GM12878 (cell line): ENCODE measurements at regions not wholly inside any gene's neighbourhood (a gene's known extent, or its start where the extent isn't known, plus 50 kb on each side); places are given as distances from the start of the nearest gene placed in this dataset.

Experiments used
- ATAC-seq: fragments of 200-7000 bp; cut with Tn5 transposase; 3 replicates; pipeline ENCODE4 v1.9.1; 2020; ENCODE audit warnings: mild to moderate bottlenecking, moderate library complexity
- BruUV-seq: library from RNA; stranded (reverse); fragments of 400-500 nt; replicated peaks from 2 replicates; lab custom pipeline; 2021; lab: Mats Ljungman, UMichigan
- CTCF ChIA-PET: fragments of 300-600 bp; sonication (Branson Sonifier 250); formaldehyde crosslinking; extraction: SDS; loops from one replicate; lab custom pipeline; 2021; ENCODE audit warnings: inconsistent platforms; lab: Yijun Ruan, JAX
- POLR2A ChIA-PET: fragments of 350-600 bp; formaldehyde crosslinking; extraction: SDS; loops from one replicate; lab custom pipeline; 2021; ENCODE audit warnings: inconsistent platforms; lab: Charles Lee
- RAD21 ChIA-PET: fragments of 300-600 bp; sonication (Branson Sonifier 250); formaldehyde crosslinking; loops from one replicate; lab custom pipeline; 2023; ENCODE audit warnings: antibody characterized with exemption; ENCODE audit not compliant: unreplicated experiment; lab: Charles Lee
- SMC1A ChIA-PET: fragments of 300-600 bp; sonication (Branson Sonifier 250); formaldehyde crosslinking; loops from one replicate; lab custom pipeline; 2023; ENCODE audit not compliant: unreplicated experiment, uncharacterized antibody; lab: Charles Lee
- DNase-seq: peaks from one replicate; pipeline ENCODE4 v3.0.0-alpha.2; 2011; ENCODE audit warnings: low read depth, low spot score
- FAIRE-seq: peaks from 3 replicates; lab custom pipeline; 2011; peaks lifted over from hg19 to GRCh38; lab: Jason Lieb, UNC
- H2AFZ ChIP-seq: 2 replicates; pipeline ENCODE4 v1.6.0; 2011; ENCODE audit warnings: low read depth, low read length, control low read depth; ENCODE audit not compliant: control insufficient read depth
- H3K27ac ChIP-seq: 2 replicates; pipeline ENCODE4 v1.5.1; 2011; ENCODE audit warnings: control low read depth; ENCODE audit not compliant: control insufficient read depth, insufficient read depth
- H3K27me3 ChIP-seq, 2 experiments: replicated peaks in 1 of 2; 2 replicates each; pipeline versions ENCODE4 v1.6.0 to v1.6.1; 2011; ENCODE audit warnings: low read length in 1 of 2; ENCODE audit not compliant: control insufficient read depth in 2 of 2, insufficient read depth in 2 of 2
- H3K36me3 ChIP-seq, 2 experiments: 2 replicates each; pipeline ENCODE4 v1.5.1; 2011; ENCODE audit warnings: low read length in 1 of 2; ENCODE audit not compliant: control insufficient read depth in 2 of 2, insufficient read depth in 2 of 2
- H3K4me1 ChIP-seq: 2 replicates; pipeline ENCODE4 v1.6.1; 2011; ENCODE audit warnings: mild to moderate bottlenecking, low read length, moderate library complexity, mixed read lengths; ENCODE audit not compliant: control insufficient read depth, insufficient read depth
- H3K4me2 ChIP-seq: 2 replicates; pipeline ENCODE4 v1.6.0; 2011; ENCODE audit warnings: control low read depth; ENCODE audit not compliant: control insufficient read depth, insufficient read depth
- H3K4me3 ChIP-seq: fragments of 200-600 bp; sonication (generic); 2 replicates; pipeline ENCODE4 v1.5.1; 2016
- H3K79me2 ChIP-seq: 2 replicates; pipeline ENCODE4 v1.6.0; 2011; ENCODE audit warnings: low read length; ENCODE audit not compliant: control insufficient read depth, insufficient read depth
- H3K9ac ChIP-seq: 2 replicates; pipeline ENCODE4 v1.8.0; 2011; ENCODE audit warnings: low read length, control low read depth, mixed read lengths; ENCODE audit not compliant: control insufficient read depth, insufficient read depth
- H3K9me3 ChIP-seq: replicated peaks from 3 replicates; pipeline ENCODE4 v1.5.1; 2011; ENCODE audit warnings: mild to moderate bottlenecking, low read length; ENCODE audit not compliant: control insufficient read depth, insufficient read depth
- H4K20me1 ChIP-seq: 2 replicates; pipeline ENCODE4 v1.6.0; 2011; ENCODE audit not compliant: control insufficient read depth, insufficient read depth
- BACH1 ChIP-seq: fragments of 450-650 bp; IDR thresholded peaks from 2 replicates; pipeline ENCODE4 v1.6.1; 2017; ENCODE audit warnings: mild to moderate bottlenecking, borderline replicate concordance
- CEBPB ChIP-seq, 2 experiments: fragments of 150-350 bp in 1 of 2; IDR thresholded peaks; 2 replicates each; pipeline ENCODE4 v1.6.1; 2012 to 2014; ENCODE audit warnings: low read depth in 2 of 2, low read length in 2 of 2, borderline replicate concordance in 1 of 2, inconsistent platforms in 1 of 2
- POU2F2 ChIP-seq: IDR thresholded peaks from 3 replicates; pipeline ENCODE4 v1.6.1; 2011; ENCODE audit warnings: low read depth, mild to moderate bottlenecking, low read length, borderline replicate concordance
- RB1 ChIP-seq: fragments of 450-650 bp; formaldehyde crosslinking; IDR thresholded peaks from 2 replicates; pipeline ENCODE4 v1.6.1; 2017; ENCODE audit warnings: mild to moderate bottlenecking, borderline replicate concordance
- RELA ChIP-seq: fragments of 450-650 bp; IDR thresholded peaks from 2 replicates; pipeline ENCODE4 v1.8.0; 2014; ENCODE audit warnings: borderline replicate concordance; ENCODE audit not compliant: partially characterized antibody
- WGBS: methylation state at CpG from one replicate; pipeline ENCODE4 v1.1.6; 2016; ENCODE audit warnings: low lambda C conversion rate; ENCODE audit not compliant: insufficient replicate concordance, insufficient coverage; ENCODE audit errors: missing lambda C conversion rate; 5-methylcytosine and 5-hydroxymethylcytosine counted together
- in situ Hi-C: fragments of 300-500 bp; cut with MboI; formaldehyde crosslinking; loops from 9 replicates; pipeline ENCODE4 v1.14.3; 2018; ENCODE audit warnings: mixed read lengths
- intact Hi-C: fragments of 100-400 bp; cut with micrococcal nuclease; formaldehyde crosslinking; loops from one replicate; pipeline ENCODE4 v1.14.2; 2022; ENCODE audit not compliant: unreplicated experiment
- TF ChIP-seq, protein P1 (sequence below): IDR thresholded peaks from 2 replicates; pipeline ENCODE4 v1.6.1; 2011; ENCODE audit warnings: low read depth, low read length, improper control_type of control experiment, borderline replicate concordance
- TF ChIP-seq, protein P2 (sequence below): IDR thresholded peaks from 2 replicates; pipeline ENCODE4 v1.6.1; 2012; ENCODE audit warnings: mild to moderate bottlenecking, low read depth, low read length
- TF ChIP-seq, protein P3 (sequence below): IDR thresholded peaks from 2 replicates; pipeline ENCODE4 v1.6.1; 2012; ENCODE audit warnings: low read depth, low read length, improper control_type of control experiment

DNA sequence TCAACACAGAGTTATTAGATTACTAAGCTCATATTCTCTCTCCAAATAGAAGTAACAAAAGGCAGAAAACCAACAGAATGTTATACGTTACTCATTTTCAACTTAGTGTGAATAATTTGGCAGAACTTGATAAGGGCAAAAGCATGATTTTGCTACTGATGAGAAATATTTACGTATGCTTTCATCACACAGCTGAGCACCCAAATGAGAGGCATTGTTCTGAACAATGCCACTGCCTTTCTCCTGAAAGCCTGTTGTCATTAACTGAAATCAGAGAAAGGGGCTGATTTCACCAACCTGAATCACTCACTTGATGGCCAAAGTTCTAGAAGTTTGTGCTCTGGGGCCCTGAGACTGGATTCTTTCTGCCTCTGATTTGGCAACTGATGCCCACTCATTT, 367.5 kb upstream of the PTGER4 start (continued):
- TF ChIP-seq RELA (no peak), CEBPB (IDR thresholded peaks at IDR 0.05; ENCODE audit: borderline replicate concordance in 1 of 2, low read depth in 2 of 2, low read length in 2 of 2) (no peak), RB1 (no peak), BACH1 (no peak)
- TF ChIP-seq, protein P1, sequence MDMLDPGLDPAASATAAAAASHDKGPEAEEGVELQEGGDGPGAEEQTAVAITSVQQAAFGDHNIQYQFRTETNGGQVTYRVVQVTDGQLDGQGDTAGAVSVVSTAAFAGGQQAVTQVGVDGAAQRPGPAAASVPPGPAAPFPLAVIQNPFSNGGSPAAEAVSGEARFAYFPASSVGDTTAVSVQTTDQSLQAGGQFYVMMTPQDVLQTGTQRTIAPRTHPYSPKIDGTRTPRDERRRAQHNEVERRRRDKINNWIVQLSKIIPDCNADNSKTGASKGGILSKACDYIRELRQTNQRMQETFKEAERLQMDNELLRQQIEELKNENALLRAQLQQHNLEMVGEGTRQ = no peak

DNA sequence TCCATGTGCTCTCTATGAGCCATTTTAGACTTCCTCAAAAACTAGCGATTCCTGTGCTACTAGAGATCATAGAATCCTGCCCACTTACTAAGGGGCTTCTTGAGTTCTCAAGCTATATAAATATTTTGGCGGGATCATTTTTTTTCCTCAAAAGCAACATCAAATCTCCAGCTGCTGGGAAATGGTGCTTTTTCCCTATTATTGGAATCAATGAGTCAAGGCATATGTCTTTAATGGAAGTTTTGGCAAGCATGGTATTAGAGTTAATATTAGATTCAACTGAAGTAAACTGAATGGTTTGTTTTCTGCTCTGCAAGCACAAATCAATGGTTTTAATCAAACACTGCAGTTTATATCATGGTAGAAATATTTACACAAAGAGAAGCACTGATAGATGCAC, 369.9 kb upstream of the PTGER4 start:
- FAIRE-seq (no peak), ATAC-seq (no peak), DNase-seq (no peak)
- Histone ChIP-seq H3K27ac (no peak overlapping the region), H3K36me3 (no peaks in the 10 kb centered on the region), H4K20me1 (no peaks in the 10 kb centered on the region), H3K79me2 (no peaks in the 10 kb centered on the region), H3K9me3 (no peaks in the 10 kb centered on the region), H3K9ac (no peak overlapping the region), H3K4me3 (no peak overlapping the region), H3K4me1 (no peaks in the 10 kb centered on the region), H3K4me2 (no peak overlapping the region), H3K27me3 (no peaks in the 10 kb centered on the region), H2AFZ (no peak overlapping the region)
- ChIA-PET POLR2A (no interaction called here), RAD21 (no interaction called here), CTCF (no interaction called here), SMC1A (no interaction called here)
- TF ChIP-seq, protein P2, sequence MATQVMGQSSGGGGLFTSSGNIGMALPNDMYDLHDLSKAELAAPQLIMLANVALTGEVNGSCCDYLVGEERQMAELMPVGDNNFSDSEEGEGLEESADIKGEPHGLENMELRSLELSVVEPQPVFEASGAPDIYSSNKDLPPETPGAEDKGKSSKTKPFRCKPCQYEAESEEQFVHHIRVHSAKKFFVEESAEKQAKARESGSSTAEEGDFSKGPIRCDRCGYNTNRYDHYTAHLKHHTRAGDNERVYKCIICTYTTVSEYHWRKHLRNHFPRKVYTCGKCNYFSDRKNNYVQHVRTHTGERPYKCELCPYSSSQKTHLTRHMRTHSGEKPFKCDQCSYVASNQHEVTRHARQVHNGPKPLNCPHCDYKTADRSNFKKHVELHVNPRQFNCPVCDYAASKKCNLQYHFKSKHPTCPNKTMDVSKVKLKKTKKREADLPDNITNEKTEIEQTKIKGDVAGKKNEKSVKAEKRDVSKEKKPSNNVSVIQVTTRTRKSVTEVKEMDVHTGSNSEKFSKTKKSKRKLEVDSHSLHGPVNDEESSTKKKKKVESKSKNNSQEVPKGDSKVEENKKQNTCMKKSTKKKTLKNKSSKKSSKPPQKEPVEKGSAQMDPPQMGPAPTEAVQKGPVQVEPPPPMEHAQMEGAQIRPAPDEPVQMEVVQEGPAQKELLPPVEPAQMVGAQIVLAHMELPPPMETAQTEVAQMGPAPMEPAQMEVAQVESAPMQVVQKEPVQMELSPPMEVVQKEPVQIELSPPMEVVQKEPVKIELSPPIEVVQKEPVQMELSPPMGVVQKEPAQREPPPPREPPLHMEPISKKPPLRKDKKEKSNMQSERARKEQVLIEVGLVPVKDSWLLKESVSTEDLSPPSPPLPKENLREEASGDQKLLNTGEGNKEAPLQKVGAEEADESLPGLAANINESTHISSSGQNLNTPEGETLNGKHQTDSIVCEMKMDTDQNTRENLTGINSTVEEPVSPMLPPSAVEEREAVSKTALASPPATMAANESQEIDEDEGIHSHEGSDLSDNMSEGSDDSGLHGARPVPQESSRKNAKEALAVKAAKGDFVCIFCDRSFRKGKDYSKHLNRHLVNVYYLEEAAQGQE = no peak
- TF ChIP-seq, protein P3, sequence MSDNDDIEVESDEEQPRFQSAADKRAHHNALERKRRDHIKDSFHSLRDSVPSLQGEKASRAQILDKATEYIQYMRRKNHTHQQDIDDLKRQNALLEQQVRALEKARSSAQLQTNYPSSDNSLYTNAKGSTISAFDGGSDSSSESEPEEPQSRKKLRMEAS = no peak
- TF ChIP-seq POU2F2 = no peak
- BruUV-seq = no TSS peak
- in situ Hi-C loops = no loop called here
- 85% methylated on average over 2 of the region's 2 CpGs for WGBS
- intact Hi-C loops = no loop called here
